ENCODE measurements at regions not wholly inside any gene's neighbourhood (a gene's known extent, or its start where the extent isn't known, plus 50 kb on each side); places are given as distances from the start of the nearest gene placed in this dataset.

DNA sequence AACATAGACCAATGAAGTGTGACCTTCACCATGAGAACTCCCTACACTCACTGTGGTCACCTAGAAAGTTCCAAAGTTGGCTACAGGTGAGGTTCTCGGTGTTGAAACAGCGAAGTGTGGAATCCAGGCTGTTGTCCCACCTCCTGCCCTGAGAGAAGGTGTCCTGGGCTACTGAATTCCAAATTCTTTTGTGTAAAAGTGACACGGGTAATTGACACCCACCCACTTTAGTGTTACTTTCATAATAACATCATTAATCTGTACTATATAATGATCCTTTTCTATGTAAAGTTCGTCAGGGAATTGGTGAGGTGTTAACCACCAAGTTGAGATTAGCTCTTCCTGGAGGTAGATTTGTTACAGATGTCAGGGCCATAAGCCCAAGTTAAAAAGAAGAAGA is 690.7 kb downstream of the RWDD3 start:
- intact Hi-C loops (cut with DNase I, micrococcal nuclease), result no loop called here
- H3K27me3 ChIP-seq (ENCODE audit: control insufficient read depth in 1 of 2, insufficient read depth in 2 of 2, low read length in 2 of 2), result no peaks in the 10 kb centered on the region
- no peaks in the 10 kb centered on the region for H3K4me1 ChIP-seq (ENCODE audit: insufficient read depth, low read length)
- H3K4me3 ChIP-seq (ENCODE audit: low read length), result no peak overlapping the region
- Mint-ChIP-seq H3K36me3 (ENCODE audit: low read depth) (no peaks in the 10 kb centered on the region), H3K27ac (no peak overlapping the region), H3K9me3 (peaks cover 11% of the 10 kb centered on the region), H3K4me3 (no peak overlapping the region), H3K27me3 (no peaks in the 10 kb centered on the region), H3K4me1 (ENCODE audit: low read depth) (no peaks in the 10 kb centered on the region)
- ChIA-PET POLR2A (no interaction called here), CTCF (no interaction called here)
- H3K36me3 ChIP-seq (ENCODE audit: insufficient read depth, low read length), result no peaks in the 10 kb centered on the region
- ATAC-seq (ENCODE audit: poor library complexity), result no peak
- no peaks in the 10 kb centered on the region for H3K9me3 ChIP-seq (ENCODE audit: control insufficient read depth in 1 of 2, insufficient read depth in 1 of 2, low read length in 2 of 2)
- H3K27ac ChIP-seq (ENCODE audit: low read depth in 1 of 2, low read length in 2 of 2), result no peak overlapping the region
- TF ChIP-seq, protein P1, sequence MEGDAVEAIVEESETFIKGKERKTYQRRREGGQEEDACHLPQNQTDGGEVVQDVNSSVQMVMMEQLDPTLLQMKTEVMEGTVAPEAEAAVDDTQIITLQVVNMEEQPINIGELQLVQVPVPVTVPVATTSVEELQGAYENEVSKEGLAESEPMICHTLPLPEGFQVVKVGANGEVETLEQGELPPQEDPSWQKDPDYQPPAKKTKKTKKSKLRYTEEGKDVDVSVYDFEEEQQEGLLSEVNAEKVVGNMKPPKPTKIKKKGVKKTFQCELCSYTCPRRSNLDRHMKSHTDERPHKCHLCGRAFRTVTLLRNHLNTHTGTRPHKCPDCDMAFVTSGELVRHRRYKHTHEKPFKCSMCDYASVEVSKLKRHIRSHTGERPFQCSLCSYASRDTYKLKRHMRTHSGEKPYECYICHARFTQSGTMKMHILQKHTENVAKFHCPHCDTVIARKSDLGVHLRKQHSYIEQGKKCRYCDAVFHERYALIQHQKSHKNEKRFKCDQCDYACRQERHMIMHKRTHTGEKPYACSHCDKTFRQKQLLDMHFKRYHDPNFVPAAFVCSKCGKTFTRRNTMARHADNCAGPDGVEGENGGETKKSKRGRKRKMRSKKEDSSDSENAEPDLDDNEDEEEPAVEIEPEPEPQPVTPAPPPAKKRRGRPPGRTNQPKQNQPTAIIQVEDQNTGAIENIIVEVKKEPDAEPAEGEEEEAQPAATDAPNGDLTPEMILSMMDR (IDR thresholded peaks at IDR 0.05), result no peak
- no peak for DNase-seq

DNA sequence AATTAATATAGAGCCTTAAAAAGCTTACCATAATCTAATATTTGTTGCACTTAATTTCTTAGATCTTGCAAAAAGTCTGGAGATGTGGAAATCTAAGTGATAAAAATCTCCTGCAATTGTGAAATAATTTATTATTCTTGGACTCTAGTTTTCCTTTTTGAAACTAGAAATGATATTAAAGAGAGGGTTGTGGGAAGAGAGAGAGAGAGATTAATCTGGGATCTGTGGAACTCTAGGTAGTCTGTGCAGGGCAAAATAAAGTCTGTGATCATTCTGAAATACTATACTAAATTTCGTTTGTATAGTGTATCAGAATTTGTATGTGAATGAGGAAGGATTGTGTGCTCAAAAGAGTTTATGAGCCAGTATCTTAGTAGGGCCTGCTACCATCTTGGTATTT is 692.3 kb downstream of the RWDD3 start:
- Histone ChIP-seq H3K36me3 (ENCODE audit: insufficient read depth, low read length) (no peaks in the 10 kb centered on the region), H3K4me1 (ENCODE audit: insufficient read depth, low read length) (no peaks in the 10 kb centered on the region), H3K9me3 (ENCODE audit: control insufficient read depth in 1 of 2, insufficient read depth in 1 of 2, low read length in 2 of 2) (no peaks in the 10 kb centered on the region), H3K4me3 (ENCODE audit: low read length) (no peak overlapping the region), H3K27ac (ENCODE audit: low read depth in 1 of 2, low read length in 2 of 2) (no peak overlapping the region), H3K27me3 (ENCODE audit: control insufficient read depth in 1 of 2, insufficient read depth in 2 of 2, low read length in 2 of 2) (no peaks in the 10 kb centered on the region)
- POLR2A ChIA-PET, result no interaction called here
- intact Hi-C loops (cut with DNase I, micrococcal nuclease), result no loop called here
- Mint-ChIP-seq H3K4me3 (no peak overlapping the region), H3K4me1 (ENCODE audit: low read depth) (no peaks in the 10 kb centered on the region), H3K27ac (no peak overlapping the region), H3K27me3 (no peaks in the 10 kb centered on the region), H3K36me3 (ENCODE audit: low read depth) (no peaks in the 10 kb centered on the region), H3K9me3 (peaks cover 8% of the 10 kb centered on the region)
- DNase-seq (no peak), ATAC-seq (ENCODE audit: poor library complexity) (no peak)
- TF ChIP-seq, protein P1 (IDR thresholded peaks at IDR 0.05), result no peak
- CTCF ChIA-PET, result no interaction called here

DNA sequence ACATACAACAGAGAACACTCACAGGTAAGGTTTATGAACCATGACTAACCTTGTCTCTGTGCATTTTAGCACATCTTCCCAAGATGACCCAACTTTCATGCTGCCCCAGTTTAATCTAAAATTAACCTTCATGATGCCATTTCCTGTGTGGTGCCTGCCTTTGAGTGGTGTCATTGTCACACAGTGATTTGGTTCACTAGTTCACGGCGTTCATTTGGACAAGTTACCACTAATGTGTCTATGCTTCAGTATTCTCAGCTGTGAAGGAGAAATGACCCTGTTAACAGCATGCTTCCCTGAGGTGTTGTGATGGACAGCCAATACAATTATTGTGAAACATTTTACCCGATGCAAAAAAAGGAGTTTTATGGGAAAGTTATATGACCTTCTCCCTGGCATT is 693.1 kb downstream of the RWDD3 start:
- DNase-seq (no peak), ATAC-seq (ENCODE audit: poor library complexity) (no peak)
- no peak overlapping the region for H3K27ac ChIP-seq (ENCODE audit: low read depth in 1 of 2, low read length in 2 of 2)
- POLR2A ChIA-PET, result no interaction called here
- no peaks in the 10 kb centered on the region for H3K4me1 ChIP-seq (ENCODE audit: insufficient read depth, low read length)
- Mint-ChIP-seq H3K9me3 (peaks cover 5% of the 10 kb centered on the region), H3K27ac (no peak overlapping the region), H3K4me1 (ENCODE audit: low read depth) (no peaks in the 10 kb centered on the region), H3K36me3 (ENCODE audit: low read depth) (no peaks in the 10 kb centered on the region), H3K4me3 (no peak overlapping the region), H3K27me3 (no peaks in the 10 kb centered on the region)
- H3K36me3 ChIP-seq (ENCODE audit: insufficient read depth, low read length), result no peaks in the 10 kb centered on the region
- intact Hi-C loops (cut with DNase I, micrococcal nuclease), result no loop called here
- TF ChIP-seq, protein P1 (IDR thresholded peaks at IDR 0.05), result no peak
- no peaks in the 10 kb centered on the region for H3K27me3 ChIP-seq (ENCODE audit: control insufficient read depth in 1 of 2, insufficient read depth in 2 of 2, low read length in 2 of 2)
- no peak overlapping the region for H3K4me3 ChIP-seq (ENCODE audit: low read length)
- no peaks in the 10 kb centered on the region for H3K9me3 ChIP-seq (ENCODE audit: control insufficient read depth in 1 of 2, insufficient read depth in 1 of 2, low read length in 2 of 2)
- CTCF ChIA-PET, result no interaction called here
